ENCODE measurements at regions not wholly inside any gene's neighbourhood (a gene's known extent, or its start where the extent isn't known, plus 50 kb on each side); places are given as distances from the start of the nearest gene placed in this dataset.

DNA sequence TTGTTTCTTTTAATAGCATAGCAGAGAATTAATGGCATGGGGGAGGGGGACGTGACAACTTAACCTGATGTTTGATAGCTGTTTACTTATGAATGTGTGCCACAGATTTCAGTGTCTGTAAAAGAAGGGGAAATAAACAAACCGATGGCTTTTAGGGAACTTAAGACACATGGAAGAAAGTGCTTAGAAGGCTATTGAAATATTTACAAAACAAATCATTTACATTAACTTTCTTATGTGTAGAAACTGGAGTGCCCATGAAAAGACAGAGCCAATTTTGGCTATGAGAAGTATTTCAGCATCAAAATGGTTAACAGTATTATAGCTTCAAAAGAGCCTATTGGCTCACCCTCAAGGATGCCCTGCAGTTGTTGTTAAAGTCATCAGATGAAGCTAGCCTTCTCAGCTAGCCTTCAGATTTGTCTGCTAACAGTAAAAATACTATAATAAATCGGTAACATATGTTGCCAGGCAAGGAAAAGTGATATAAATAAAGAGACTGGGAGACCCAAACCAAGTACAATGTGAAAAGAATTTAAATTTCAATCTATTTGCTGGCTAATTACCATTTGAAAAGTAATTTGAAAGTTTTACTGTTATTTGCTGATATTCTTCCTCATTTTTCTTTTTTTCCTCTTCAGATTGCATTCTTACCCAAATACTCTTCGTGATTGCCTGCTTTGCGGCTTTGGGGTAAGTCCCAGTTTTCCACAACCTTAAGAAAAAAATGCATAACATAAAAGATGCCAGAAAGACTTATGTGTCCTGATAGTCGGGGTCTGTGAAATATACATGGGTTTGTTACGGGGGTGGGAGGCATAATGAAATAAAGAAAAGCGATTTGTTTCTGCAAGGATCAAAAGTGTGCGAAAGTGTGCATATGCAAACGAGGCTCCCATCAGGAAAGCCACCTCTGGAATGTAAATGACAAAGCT, 256.4 kb downstream of the MEIS1 start:
- no peak for DNase-seq

DNA sequence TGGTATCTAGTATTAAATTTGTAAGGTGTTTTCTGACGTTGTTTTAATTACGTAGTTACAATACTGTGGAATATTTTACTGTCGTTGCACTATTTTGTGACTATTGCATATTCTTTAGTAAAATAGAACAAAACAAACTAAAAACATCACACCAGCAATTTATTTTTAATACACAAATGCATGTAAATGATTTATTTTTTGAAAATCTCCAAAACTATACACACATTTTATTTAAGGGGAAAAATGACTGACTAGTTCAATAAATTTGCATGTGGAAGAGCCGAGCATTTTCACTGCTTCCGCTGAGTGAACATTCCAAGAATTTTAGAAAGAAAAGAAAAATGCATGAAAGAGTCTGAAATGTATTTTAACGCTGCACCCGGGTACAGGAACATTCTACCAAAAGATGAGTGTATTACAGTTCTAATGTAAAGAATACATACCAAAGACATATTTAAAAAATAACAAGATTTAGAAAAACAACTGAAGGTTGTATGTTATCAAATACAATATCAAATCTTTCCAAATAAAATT, 257.7 kb downstream of the MEIS1 start:
- no peak for DNase-seq

DNA sequence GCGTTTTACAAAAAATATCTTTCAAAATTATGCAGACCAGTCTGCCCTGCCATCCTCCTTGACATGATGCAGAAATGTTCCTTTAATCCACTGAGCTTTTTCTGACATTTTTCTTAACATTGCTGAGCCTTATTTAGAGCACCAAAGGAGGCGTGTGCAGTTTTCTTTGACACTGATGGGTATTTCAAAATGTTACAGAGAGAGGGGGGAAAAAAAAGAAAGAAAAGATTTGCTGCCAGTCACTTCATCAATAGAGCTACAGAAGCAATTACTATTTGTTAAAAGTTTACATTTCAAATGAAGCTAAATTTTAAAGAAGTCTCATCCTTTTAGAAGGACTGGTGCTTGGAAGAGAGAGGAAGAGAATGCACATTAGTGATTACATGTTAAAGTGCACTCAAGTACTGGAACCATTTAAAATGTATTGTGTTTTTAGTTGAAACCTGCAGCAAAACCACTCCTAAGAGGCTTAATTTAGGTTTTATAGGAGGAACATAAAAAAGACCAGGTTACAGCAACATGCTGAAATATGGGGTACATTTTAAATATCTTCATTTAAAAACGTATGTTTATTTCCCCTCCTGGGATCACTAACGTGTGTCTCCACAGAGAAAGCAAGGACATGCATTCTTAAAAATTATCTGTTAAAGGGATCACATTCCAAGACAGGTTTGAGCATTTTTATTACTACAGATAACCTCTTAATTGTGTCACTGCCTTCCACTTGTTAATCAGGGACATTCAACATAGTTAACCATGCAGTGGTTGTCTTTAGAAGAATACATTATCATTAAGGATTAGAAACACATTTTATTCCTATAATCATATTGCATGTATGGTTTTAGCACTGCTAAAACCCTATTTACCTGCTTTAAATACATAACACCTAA, 258.4 kb downstream of the MEIS1 start:
- no peak for DNase-seq

DNA sequence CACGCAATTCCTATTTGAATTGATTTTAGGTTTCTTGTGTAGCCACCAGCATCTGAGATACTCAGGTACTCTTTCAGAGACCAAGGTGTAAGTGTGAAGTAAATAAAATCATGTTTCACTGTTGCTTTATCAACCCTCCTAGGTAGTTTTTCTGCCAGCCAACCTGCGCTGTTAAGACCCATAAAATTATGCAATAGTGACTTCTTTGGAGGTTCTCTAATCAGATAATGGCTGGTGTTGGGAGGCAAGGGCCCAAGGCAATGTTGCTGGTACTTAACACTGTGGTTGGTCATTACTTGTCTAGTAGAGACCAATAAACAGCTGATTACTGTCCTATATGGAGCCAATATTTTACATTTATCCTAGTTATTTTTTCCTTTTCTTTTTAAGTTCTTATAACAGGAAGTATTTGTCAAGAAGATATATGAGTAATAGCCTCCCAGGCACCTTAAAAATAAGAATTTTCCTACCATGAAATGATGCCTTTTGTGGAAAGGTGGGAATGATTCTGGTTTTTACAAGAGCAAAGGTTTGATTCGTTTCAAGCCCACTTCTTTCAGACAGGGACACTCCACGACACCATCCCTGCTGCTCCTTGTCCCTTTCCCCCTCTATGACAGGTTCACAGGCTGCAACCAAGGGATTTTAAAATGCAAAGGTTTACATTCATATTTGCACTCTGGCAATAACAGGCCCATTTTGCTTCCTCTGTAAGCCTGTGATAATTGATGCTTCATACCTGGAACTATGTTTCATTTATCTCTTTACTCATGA, 259.3 kb downstream of the MEIS1 start:
- DNase-seq = no peak

DNA sequence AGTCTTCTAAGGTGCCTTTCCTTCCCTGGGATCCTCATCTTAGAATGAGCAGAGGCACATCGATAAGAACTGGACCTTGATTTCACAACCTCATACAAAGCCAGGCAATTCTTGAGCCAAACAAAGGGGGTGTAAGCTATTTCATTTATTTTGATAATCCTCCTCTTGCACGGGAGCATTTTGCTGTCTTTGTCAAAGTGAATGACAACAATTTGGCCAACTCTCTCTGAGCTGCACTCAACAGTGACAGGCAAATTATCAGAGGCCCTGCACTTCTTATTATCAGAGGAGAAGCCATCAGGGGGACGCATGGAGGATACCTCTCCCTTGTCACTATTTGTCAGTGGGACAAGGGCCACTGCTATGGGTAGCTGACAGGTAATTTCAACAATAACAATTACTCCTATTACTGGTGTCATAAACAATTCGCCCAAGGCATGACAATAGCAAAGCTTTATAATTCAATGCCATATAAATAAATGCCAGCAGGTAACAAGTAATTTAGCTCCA, 260.4 kb downstream of the MEIS1 start:
- DNase-seq = no peak

DNA sequence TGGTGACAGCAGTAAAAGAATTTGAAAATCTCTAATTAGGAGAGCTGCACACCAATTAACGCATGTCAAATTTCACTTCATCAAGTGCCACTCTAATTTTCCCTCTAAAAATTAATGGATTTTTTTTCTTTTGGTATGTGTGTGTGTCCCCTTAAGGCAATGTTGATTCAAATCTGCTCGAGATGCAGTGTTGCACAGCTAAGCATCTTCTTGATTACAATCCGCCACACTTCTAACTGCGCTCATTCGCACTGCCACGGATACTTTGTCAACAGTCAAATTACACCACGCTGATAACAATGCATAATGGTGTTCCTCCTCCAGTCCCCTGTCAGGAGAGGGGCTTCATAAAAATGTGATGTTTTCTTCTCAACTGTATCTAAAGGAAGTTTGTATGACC, 261.4 kb downstream of the MEIS1 start:
- no peak for DNase-seq

DNA sequence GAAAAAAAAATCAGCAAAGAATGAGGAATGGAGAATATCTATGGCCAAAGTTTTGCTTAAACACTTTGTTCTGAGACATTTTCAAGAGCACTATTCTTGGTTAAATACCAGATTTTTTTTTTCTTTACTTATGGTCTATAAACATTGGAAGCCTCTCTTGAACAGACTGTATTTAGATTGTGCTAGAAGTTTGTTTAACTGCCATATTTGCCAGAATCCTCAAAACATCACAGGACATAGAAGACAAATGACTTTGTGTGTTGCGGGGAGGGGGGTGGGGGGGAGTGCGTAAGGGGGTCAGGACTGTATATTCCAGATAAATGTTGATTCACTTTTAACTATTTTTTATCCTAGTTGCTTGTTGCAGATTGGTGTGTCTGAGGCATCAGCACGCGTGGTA, 262.0 kb downstream of the MEIS1 start:
- DNase-seq = no peak

DNA sequence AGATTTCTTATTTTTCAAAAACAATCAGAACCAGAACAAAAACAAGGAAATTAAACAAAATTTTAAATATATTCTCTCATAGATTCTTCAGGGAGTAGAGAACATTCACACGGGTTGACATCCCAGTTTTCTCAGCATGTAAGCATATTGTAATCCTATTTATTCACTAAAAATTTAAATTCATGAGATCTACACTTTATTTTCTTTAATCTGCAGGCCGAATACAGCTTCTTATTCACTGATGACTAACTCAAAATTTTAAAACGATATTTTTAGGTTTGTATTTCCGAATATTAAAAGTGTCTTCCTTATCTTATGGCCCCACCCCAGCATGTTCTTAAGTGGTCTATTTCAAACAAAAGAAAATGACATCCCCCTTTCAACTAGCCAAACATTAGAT, 262.4 kb downstream of the MEIS1 start:
- no peak for DNase-seq

DNA sequence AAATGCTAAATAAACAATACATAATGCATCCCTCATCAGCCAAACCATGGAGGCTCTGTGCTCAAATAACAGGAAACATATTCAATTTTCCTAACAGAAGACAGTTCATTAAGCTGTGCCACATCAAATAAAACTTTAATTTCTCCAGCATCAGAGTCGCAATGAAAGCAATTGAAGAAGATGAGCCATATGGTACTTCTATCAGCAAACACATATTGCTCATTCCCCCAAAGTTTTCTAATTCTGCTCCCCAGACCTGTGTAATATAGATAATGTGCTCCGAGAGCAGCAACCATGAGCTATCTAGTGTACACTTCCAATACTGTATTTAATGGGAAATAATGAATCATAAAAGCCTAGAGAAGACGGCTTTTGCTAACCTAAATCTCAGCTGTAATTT, 263.2 kb downstream of the MEIS1 start:
- DNase-seq = no peak

DNA sequence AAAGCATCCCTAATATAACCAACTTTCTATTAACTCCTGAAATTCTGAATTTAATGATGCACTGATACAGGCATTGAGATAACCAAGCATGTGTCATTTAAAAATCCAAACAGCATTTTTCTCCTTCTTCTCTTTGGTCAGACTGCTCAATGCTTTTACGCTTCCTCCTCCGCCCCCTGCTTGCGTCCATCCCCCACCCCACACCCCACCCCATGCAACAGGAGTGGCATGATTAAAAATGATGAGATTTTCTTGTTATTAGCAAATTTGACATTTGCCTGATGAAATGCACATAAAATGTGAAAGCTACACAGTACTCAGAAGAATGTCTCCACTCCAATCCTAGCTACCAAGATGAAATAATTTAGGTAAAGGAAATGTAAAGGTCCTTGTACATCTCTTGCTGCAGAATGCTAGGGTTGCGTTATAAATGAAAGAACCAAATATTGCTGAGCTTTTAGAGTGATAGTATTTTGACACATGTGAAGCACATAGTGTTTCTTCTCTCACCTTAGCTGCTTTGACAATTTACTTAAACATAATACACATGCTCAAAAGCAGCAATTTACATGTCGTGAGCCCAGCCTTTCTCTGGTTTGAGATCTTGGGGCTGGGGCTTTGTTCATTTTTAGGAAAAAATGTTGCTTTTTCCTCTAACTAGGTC, 263.8 kb downstream of the MEIS1 start:
- DNase-seq = no peak

DNA sequence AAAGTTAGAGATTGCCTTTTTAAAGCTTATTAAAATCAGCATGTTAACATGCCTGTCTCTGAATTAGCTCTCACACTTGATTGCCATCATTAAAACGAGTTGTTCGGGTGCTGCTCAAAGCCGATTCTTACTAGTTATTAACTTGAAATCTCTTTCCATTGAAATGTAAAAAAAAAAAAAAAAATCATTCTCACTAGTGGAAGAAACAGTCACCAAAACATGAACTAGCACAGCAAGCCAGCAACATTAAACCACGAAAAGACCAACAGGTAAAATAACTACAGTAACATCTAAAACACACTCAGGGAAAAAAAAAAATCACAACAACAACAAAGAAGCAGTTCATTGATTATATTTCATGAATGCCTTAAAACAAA, 264.5 kb downstream of the MEIS1 start:
- no peak for DNase-seq

DNA sequence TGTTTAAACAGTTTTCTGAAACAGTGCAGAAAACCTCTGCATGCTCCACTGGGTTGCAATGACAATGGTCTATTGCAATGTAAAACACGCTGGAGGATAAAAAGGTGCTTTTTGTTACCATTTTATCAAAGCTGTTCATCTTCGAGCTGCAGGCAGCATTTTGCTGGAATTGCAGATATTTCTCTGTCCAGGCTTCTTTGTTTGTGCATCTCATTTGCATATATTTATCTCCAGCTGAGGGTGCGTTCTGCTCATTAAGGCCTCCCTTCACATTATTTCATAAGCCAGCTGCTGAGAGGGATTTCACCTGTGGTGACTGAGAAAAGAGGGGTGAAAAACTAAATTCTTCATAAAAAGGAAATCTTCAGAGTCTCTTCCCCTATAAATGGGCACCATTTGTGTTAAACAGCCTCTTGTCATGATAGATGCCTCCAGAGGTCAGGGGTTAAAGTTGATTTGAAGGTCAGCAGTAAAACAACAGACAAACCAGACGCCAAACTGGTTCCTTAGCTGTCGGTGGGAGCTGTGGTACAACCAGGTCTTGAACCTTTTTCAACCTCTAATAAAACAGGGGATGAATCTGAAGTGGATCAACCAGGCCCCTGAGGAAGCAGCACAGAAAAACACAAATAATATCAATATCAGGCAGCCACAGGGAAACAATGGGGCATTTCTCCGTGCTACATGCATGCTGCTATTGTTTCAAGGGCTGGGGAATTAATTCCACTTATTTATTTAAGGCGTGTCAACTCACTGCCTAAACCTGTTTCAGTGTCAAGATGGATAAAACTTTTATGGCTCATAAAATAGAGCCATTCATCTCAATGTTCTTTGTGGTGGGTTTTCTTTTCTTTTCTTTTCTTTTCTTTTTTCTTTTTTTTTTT, 265.1 kb downstream of the MEIS1 start:
- no peak for DNase-seq

DNA sequence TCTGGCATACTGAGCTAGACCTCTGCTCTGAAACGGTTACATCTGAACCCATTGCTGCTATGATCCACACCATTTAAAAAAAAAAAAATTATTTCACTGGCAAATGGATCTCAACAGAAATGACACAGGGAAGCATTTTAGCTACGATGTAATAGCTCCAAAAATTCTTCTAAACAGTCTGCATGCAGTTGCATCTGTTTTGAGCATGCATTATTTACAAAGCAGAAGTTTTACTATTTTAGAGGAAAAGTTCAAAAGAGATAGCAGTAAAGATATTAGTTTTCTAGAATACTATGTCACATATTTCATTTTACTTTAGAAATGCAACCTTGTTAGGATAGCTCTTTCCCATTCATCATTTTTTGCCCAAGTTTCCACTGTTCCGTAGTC, 265.7 kb downstream of the MEIS1 start:
- DNase-seq = no peak

DNA sequence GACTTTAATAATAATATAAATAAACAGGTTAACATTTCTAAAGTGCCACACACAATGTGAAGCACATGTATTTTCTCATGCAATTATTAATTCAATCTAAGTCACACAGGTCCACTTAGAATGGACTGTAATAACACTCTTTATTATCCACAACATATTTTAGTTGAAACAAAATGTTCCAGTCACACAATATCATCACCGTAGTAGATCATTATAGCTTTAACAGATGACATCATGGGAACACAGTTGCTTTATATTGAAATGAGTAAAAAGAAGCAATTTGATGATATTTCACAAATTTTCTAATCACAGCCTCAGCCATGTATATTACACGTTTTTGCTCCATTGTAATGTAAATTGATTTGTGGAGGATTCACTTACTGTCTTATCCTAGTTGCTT, 266.3 kb downstream of the MEIS1 start:
- no peak for DNase-seq

DNA sequence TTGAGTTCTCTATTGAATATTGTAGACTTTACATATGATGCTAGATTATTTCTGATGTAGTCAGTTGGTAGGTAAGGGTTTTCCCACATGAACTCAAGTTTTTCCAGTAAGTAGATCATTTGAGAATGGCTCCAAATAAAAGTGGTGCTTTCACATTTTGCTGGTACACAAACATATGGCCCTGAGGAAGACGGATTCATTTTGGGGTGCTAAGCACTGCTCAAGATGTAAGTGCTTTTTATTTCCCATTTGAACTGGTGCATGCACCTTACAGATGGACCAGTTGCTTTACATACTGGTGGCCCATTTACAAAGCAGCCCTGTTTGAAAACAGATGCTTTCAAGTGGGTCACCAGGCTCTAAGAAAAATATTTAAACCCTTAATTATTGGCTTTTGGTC, 266.7 kb downstream of the MEIS1 start:
- DNase-seq = no peak

DNA sequence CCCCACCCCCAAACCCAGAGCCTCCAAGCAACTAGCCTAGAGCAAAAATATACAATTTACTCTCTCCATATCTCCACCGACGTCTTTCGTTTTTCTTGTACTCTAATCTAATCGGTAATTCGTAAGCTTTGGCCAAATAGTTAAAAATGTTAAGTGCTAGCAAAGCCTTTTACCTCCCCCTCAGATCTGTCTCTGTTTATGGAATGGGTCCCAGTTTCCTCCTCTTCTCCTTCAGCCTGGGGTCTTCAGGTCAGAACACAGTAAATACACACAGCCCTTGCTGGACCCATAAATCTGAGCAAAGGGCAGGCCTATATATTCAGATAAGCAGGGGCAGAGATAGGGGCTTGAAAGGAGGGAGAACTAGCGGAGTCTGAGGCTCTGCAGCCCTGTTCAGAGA, 267.4 kb downstream of the MEIS1 start:
- DNase-seq = no peak

DNA sequence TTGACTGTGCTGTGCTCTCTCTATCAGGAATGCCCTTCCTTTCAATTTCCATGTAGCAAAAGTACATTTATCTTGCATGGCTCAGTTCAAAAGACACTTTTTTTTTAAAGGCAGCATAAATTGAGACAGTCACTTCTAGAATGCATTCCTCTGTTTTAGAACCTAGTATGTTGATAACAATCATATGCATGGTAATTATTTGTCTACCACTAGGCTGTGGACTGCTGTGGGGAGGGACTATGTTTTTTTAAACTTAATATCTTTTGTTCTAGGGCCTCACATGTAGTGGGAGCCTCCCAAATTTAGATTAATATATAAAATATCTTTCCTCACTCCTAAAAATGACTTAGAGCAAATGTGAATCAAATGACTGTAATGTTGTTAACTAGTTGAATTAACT, 269.9 kb downstream of the MEIS1 start:
- no peak for DNase-seq

DNA sequence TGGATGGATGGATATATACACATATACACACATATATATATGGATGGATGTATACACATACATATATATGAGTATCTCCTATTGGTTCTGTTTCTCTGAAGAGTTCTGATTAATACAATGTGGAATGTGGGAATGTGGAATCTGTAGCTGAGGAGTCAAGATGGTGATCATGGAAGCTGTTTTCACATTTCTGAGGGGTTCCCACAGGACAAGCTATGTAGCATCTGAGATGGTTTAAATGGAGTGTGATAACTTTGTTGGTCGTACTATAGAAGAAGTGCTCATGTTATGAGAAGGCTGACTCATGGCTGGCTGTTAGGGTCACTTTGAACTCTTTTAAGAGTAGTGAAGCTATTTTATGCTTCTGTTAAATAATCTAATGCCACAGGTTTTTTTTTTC, 279.7 kb downstream of the MEIS1 start:
- no peak for DNase-seq

DNA sequence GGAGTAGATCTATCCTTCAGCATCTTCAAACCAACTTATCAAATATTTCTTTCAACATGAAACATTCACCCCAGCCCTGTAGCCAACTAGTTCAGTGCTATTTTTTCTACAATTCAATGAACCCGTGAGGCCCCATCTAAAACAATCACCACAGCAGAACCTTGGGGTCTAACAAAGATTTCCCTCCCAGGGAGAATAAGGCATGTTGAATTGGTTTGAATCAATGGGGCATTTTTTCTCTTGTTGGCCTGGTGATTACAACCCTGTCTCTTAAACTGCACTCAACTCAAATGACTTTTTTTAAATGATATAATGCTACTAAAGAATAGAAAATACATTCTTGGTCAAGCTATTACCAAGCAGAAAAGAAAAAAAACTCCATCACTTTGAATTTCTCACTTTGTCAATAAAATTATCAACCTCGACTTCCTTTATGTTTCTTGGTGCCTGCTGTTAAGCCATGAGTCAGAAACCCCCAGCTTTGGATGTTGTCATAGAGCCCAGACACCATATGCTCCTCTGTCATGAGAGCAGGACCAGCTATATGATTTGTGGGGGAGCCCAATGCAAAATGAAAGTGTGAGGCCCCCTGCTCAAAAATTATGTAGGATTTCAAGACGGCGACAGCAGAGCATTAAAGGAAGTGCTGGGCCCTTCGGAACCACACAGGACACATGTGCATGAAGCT, 282.4 kb downstream of the MEIS1 start:
- no peak for DNase-seq

DNA sequence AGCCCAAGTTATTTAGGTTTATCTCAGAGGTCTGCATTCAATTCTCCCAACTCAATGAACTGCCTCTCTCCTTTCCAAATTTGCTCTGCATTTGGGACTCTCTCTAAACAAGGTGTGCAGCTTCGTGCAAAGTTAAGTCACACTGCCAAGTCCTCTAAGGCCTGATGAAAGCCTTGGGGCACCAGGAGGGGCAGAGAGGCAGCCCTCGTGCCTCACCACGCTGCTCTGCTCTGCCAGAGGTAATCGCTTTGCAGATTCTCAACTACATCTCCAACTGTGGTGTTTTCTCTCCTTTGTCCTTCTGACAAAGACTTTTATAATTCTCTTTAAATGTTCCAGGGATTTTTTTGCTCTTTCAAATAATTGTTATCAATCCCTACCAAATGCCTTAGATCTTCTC, 283.0 kb downstream of the MEIS1 start:
- DNase-seq = no peak

DNA sequence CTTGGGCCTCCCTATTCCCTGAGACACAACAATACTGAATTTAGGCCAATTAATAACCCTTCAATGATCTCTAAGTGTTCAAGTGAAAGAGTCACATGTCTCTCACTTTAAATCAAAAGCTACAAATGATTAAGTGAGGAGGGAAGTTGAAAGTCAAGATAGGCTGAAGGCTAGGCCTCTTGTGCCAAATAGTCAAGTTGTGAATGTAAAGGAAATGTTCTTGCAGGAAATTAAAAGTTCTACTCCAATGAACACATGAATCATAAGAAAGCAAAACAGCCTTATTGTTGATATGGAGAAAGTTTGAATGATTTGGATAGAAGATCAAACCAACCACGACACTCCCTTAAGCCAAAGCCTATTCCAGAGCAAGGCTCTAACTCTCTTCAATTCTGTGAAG, 286.9 kb downstream of the MEIS1 start:
- DNase-seq = no peak

All from AML-193 (cell line).